Calu3 (cell line): ENCODE measurements at regions not wholly inside any gene's neighbourhood (a gene's known extent, or its start where the extent isn't known, plus 50 kb on each side); places are given as distances from the start of the nearest gene placed in this dataset.

Experiments used
- BruUV-seq: library from RNA; stranded (reverse); fragments of 400-500 nt; replicated peaks from 2 replicates; lab custom pipeline; 2021; lab: Mats Ljungman, UMichigan
- CTCF ChIA-PET: fragments of 300-600 bp; sonication (Branson Sonifier 250); formaldehyde crosslinking; loops from one replicate; lab custom pipeline; 2022; ENCODE audit warnings: antibody characterized with exemption; lab: Charles Lee
- DNase-seq: peaks from one replicate; pipeline ENCODE4 v3.0.0; 2022
- H3K27ac Mint-ChIP-seq: one replicate; pipeline ENCODE4 v1.8.0; 2022; ENCODE audit warnings: mixed read lengths; ENCODE audit not compliant: unreplicated experiment
- H3K27me3 Mint-ChIP-seq: one replicate; pipeline ENCODE4 v1.8.0; 2022; ENCODE audit warnings: mixed read lengths; ENCODE audit not compliant: unreplicated experiment
- H3K36me3 Mint-ChIP-seq: one replicate; pipeline ENCODE4 v1.8.0; 2022; ENCODE audit warnings: mild to moderate bottlenecking, moderate library complexity, mixed read lengths; ENCODE audit not compliant: insufficient read depth, unreplicated experiment
- H3K4me1 Mint-ChIP-seq: one replicate; pipeline ENCODE4 v1.8.0; 2022; ENCODE audit warnings: mild to moderate bottlenecking, low read depth, mixed read lengths; ENCODE audit not compliant: unreplicated experiment
- H3K4me3 Mint-ChIP-seq: one replicate; pipeline ENCODE4 v1.8.0; 2022; ENCODE audit warnings: mild to moderate bottlenecking, low read depth, moderate library complexity, mixed read lengths; ENCODE audit not compliant: unreplicated experiment
- H3K9me3 Mint-ChIP-seq: one replicate; pipeline ENCODE4 v1.8.0; 2022; ENCODE audit warnings: low read depth, mixed read lengths; ENCODE audit not compliant: unreplicated experiment
- CTCF ChIP-seq: fragments of 200-600 bp; IDR thresholded peaks from one replicate; pipeline ENCODE4 v1.8.0; 2022; ENCODE audit warnings: antibody characterized with exemption; ENCODE audit not compliant: unreplicated experiment
- intact Hi-C: fragments of 100-400 bp; cut with micrococcal nuclease; formaldehyde crosslinking; loops from one replicate; pipeline ENCODE4 v1.10.0; 2022; ENCODE audit not compliant: unreplicated experiment

GRCh38 chr14:42057111-42057510 lies 450.4 kb downstream of the LRFN5 start:
- Mint-ChIP-seq H3K9me3 (peaks cover 9% of the 10 kb centered on the region), H3K27me3 (no peaks in the 10 kb centered on the region), H3K4me3 (no peak overlapping the region), H3K36me3 (no peaks in the 10 kb centered on the region), H3K4me1 (no peaks in the 10 kb centered on the region), H3K27ac (no peak overlapping the region)
- CTCF ChIA-PET = no interaction called here
- DNase-seq = no peak
- intact Hi-C loops = no loop called here
- TF ChIP-seq CTCF = no peak
- BruUV-seq = no TSS peak

- Mint-ChIP-seq H3K27ac (no peak overlapping the region), H3K4me1 (no peaks in the 10 kb centered on the region), H3K27me3 (no peaks in the 10 kb centered on the region), H3K9me3 (peaks cover 6% of the 10 kb centered on the region), H3K36me3 (no peaks in the 10 kb centered on the region), H3K4me3 (no peak overlapping the region)
- BruUV-seq = no TSS peak
- no peak for DNase-seq
- CTCF ChIA-PET = no interaction called here
- TF ChIP-seq CTCF = no peak
- intact Hi-C loops = no loop called here
Observed at GRCh38 chr14:42047421-42048055, 440.9 kb downstream of the LRFN5 start.

GRCh38 chr14:42045383-42045782 lies 438.7 kb downstream of the LRFN5 start:
- DNase-seq = no peak
- Mint-ChIP-seq H3K4me1 (no peaks in the 10 kb centered on the region), H3K4me3 (no peak overlapping the region), H3K36me3 (no peaks in the 10 kb centered on the region), H3K27me3 (no peaks in the 10 kb centered on the region), H3K27ac (no peak overlapping the region), H3K9me3 (peaks cover 4% of the 10 kb centered on the region)
- CTCF ChIA-PET = no interaction called here
- intact Hi-C loops = no loop called here
- no TSS peak for BruUV-seq
- TF ChIP-seq CTCF = no peak

- no TSS peak for BruUV-seq
- intact Hi-C loops = no loop called here
- H3K36me3 Mint-ChIP-seq = no peaks in the 10 kb centered on the region
- CTCF ChIA-PET = no interaction called here
- no peaks in the 10 kb centered on the region for H3K27me3 Mint-ChIP-seq
- TF ChIP-seq CTCF = no peak
- no peaks in the 10 kb centered on the region for H3K4me1 Mint-ChIP-seq
- H3K4me3 Mint-ChIP-seq = no peak overlapping the region
- DNase-seq = no peak
- H3K27ac Mint-ChIP-seq = no peak overlapping the region
- H3K9me3 Mint-ChIP-seq = peaks cover 9% of the 10 kb centered on the region
Observed at GRCh38 chr14:42028607-42029006, 421.9 kb downstream of the LRFN5 start.
